Parathyroid adenoma (tissue), 2 donors: ENCODE measurements at regions not wholly inside any gene's neighbourhood (a gene's known extent, or its start where the extent isn't known, plus 50 kb on each side); places are given as distances from the start of the nearest gene placed in this dataset.

Source experiments
- H2AFZ ChIP-seq: fragments of 300-600 bp; sonication (generic); one replicate; pipeline ENCODE4 v1.7.0; 2017; ENCODE audit warnings: antibody characterized with exemption, mild to moderate bottlenecking
- H3K27ac ChIP-seq: fragments of 300-600 bp; sonication (generic); one replicate; pipeline ENCODE4 v1.7.0; 2017
- H3K27me3 ChIP-seq: fragments of 300-600 bp; sonication (generic); one replicate; pipeline ENCODE4 v1.7.0; 2017; ENCODE audit warnings: low read length; ENCODE audit not compliant: control insufficient read depth, insufficient read depth
- H3K36me3 ChIP-seq: fragments of 300-600 bp; sonication (generic); one replicate; pipeline ENCODE4 v1.7.0; 2017; ENCODE audit warnings: low read length; ENCODE audit not compliant: control insufficient read depth, insufficient read depth
- H3K4me1 ChIP-seq: fragments of 300-600 bp; sonication (generic); one replicate; pipeline ENCODE4 v1.7.0; 2017; ENCODE audit warnings: control low read depth
- H3K4me2 ChIP-seq: fragments of 300-600 bp; sonication (generic); one replicate; pipeline ENCODE4 v1.7.0; 2017; ENCODE audit warnings: low read length
- H3K4me3 ChIP-seq: fragments of 300-600 bp; sonication (generic); one replicate; pipeline ENCODE4 v1.7.0; 2017; ENCODE audit warnings: low read depth, low read length
- H3K79me2 ChIP-seq: fragments of 300-600 bp; sonication (generic); one replicate; pipeline ENCODE4 v1.7.0; 2017; ENCODE audit warnings: control low read depth
- H3K9ac ChIP-seq: fragments of 300-600 bp; sonication (generic); one replicate; pipeline ENCODE4 v1.7.0; 2017; ENCODE audit warnings: mild to moderate bottlenecking
- H3K9me3 ChIP-seq: fragments of 300-600 bp; sonication (generic); one replicate; pipeline ENCODE4 v1.7.0; 2017; ENCODE audit warnings: low read length; ENCODE audit not compliant: control insufficient read depth
- CTCF ChIP-seq: fragments of 300-600 bp; sonication (generic); IDR thresholded peaks from one replicate; pipeline ENCODE4 v1.7.0; 2017; ENCODE audit warnings: antibody characterized with exemption, mild to moderate bottlenecking
- donor health status: primary hyperparathyroidism.

- H3K4me1 ChIP-seq = no peaks in the 10 kb centered on the region
- H3K27ac ChIP-seq = no peak overlapping the region
- no peaks in the 10 kb centered on the region for H3K27me3 ChIP-seq
- H3K79me2 ChIP-seq = no peaks in the 10 kb centered on the region
- H3K4me3 ChIP-seq = no peak overlapping the region
- no peaks in the 10 kb centered on the region for H3K36me3 ChIP-seq
- H3K9ac ChIP-seq = no peak overlapping the region
- H2AFZ ChIP-seq = no peak overlapping the region
- no peaks in the 10 kb centered on the region for H3K9me3 ChIP-seq
- H3K4me2 ChIP-seq = no peak overlapping the region
- no peak for TF ChIP-seq CTCF
These were observed 255.9 kb upstream of the SNX7 start for GRCh38 chr1:98405581-98406074.

GRCh38 chr1:98404866-98405265, 256.7 kb upstream of the SNX7 start:
- H3K9ac ChIP-seq = no peak overlapping the region
- no peaks in the 10 kb centered on the region for H3K36me3 ChIP-seq
- TF ChIP-seq CTCF = no peak
- H3K79me2 ChIP-seq = no peaks in the 10 kb centered on the region
- no peak overlapping the region for H2AFZ ChIP-seq
- no peaks in the 10 kb centered on the region for H3K9me3 ChIP-seq
- no peak overlapping the region for H3K4me2 ChIP-seq
- no peak overlapping the region for H3K4me3 ChIP-seq
- no peaks in the 10 kb centered on the region for H3K4me1 ChIP-seq
- no peaks in the 10 kb centered on the region for H3K27me3 ChIP-seq
- no peak overlapping the region for H3K27ac ChIP-seq

GRCh38 chr1:98403963-98404480, 257.5 kb upstream of the SNX7 start:
- no peak overlapping the region for H3K4me3 ChIP-seq
- no peak overlapping the region for H2AFZ ChIP-seq
- no peak overlapping the region for H3K4me2 ChIP-seq
- H3K27me3 ChIP-seq = no peaks in the 10 kb centered on the region
- no peak overlapping the region for H3K9ac ChIP-seq
- H3K27ac ChIP-seq = no peak overlapping the region
- no peaks in the 10 kb centered on the region for H3K79me2 ChIP-seq
- no peaks in the 10 kb centered on the region for H3K9me3 ChIP-seq
- no peaks in the 10 kb centered on the region for H3K36me3 ChIP-seq
- no peak for TF ChIP-seq CTCF
- no peaks in the 10 kb centered on the region for H3K4me1 ChIP-seq

- H3K36me3 ChIP-seq = no peaks in the 10 kb centered on the region
- H3K79me2 ChIP-seq = no peaks in the 10 kb centered on the region
- no peaks in the 10 kb centered on the region for H3K9me3 ChIP-seq
- no peak overlapping the region for H3K9ac ChIP-seq
- no peak overlapping the region for H3K4me3 ChIP-seq
- no peak overlapping the region for H2AFZ ChIP-seq
- no peak for TF ChIP-seq CTCF
- H3K4me1 ChIP-seq = no peaks in the 10 kb centered on the region
- H3K4me2 ChIP-seq = no peak overlapping the region
- H3K27ac ChIP-seq = no peak overlapping the region
- no peaks in the 10 kb centered on the region for H3K27me3 ChIP-seq
These were observed 258.7 kb upstream of the SNX7 start for GRCh38 chr1:98402860-98403259.

GRCh38 chr1:98400446-98400845, 261.1 kb upstream of the SNX7 start:
- Histone ChIP-seq H3K36me3 (no peaks in the 10 kb centered on the region), H3K4me1 (no peaks in the 10 kb centered on the region), H3K27me3 (no peaks in the 10 kb centered on the region), H2AFZ (no peak overlapping the region), H3K4me3 (no peak overlapping the region), H3K9ac (no peak overlapping the region), H3K9me3 (no peaks in the 10 kb centered on the region), H3K27ac (no peak overlapping the region), H3K4me2 (no peak overlapping the region), H3K79me2 (no peaks in the 10 kb centered on the region)
- no peak for TF ChIP-seq CTCF
